ENCODE measurements at regions not wholly inside any gene's neighbourhood (a gene's known extent, or its start where the extent isn't known, plus 50 kb on each side); places are given as distances from the start of the nearest gene placed in this dataset.
"Not testable (repeated sequence)": the region's sequence is repeated elsewhere in the genome, so short reads cannot be mapped to it uniquely, and the experiment has no call there.

GRCh38 chr18:30622104-30622503 lies 420.4 kb downstream of the DSC3 start:
- no peak for FAIRE-seq

GRCh38 chr18:30618567-30618966 lies 424.0 kb downstream of the DSC3 start:
- no peak for FAIRE-seq

GRCh38 chr18:30616414-30616813 lies 426.1 kb downstream of the DSC3 start:
- no peak for FAIRE-seq

- no peak for FAIRE-seq
These were observed 429.1 kb downstream of the DSC3 start for GRCh38 chr18:30613467-30613801.

- no peak for FAIRE-seq
These were observed 441.0 kb downstream of the DSC3 start for GRCh38 chr18:30601541-30601940.

- FAIRE-seq, result no peak
These were observed 445.3 kb downstream of the DSC3 start for GRCh38 chr18:30597202-30597601.

- no peak for FAIRE-seq
These were observed 445.9 kb downstream of the DSC3 start for GRCh38 chr18:30596635-30597034.

- FAIRE-seq, result no peak
These were observed 446.6 kb downstream of the DSC3 start for GRCh38 chr18:30595942-30596341.

GRCh38 chr18:30594911-30595310 lies 447.6 kb downstream of the DSC3 start:
- FAIRE-seq, result not testable (repeated sequence)

GRCh38 chr18:30591462-30591861 lies 451.1 kb downstream of the DSC3 start:
- FAIRE-seq, result no peak

- FAIRE-seq, result no peak
These were observed 453.8 kb downstream of the DSC3 start for GRCh38 chr18:30588673-30589164.

- no peak for FAIRE-seq
These were observed 458.8 kb downstream of the DSC3 start for GRCh38 chr18:30583768-30584167.

GRCh38 chr18:30582078-30582477 lies 460.5 kb downstream of the DSC3 start:
- no peak for FAIRE-seq

- no peak for FAIRE-seq
These were observed 463.8 kb downstream of the DSC3 start for GRCh38 chr18:30578707-30579106.

- FAIRE-seq, result no peak
These were observed 470.3 kb downstream of the DSC3 start for GRCh38 chr18:30572214-30572613.

- no peak for FAIRE-seq
These were observed 474.2 kb downstream of the DSC3 start for GRCh38 chr18:30568333-30568732.

GRCh38 chr18:30566877-30567276 lies 475.7 kb downstream of the DSC3 start:
- FAIRE-seq, result no peak

- FAIRE-seq, result no peak
These were observed 480.3 kb downstream of the DSC3 start for GRCh38 chr18:30562231-30562630.

GRCh38 chr18:30556112-30556511 lies 486.4 kb downstream of the DSC3 start:
- FAIRE-seq, result no peak

- FAIRE-seq, result no peak
These were observed 497.1 kb downstream of the DSC3 start for GRCh38 chr18:30545393-30545792.

GRCh38 chr18:30544141-30544540 lies 498.4 kb downstream of the DSC3 start:
- FAIRE-seq, result no peak

- no peak for FAIRE-seq
These were observed 508.8 kb downstream of the DSC3 start for GRCh38 chr18:30533716-30534115.

- FAIRE-seq, result no peak
These were observed 514.6 kb downstream of the DSC3 start for GRCh38 chr18:30527917-30528316.

- no peak for FAIRE-seq
These were observed 515.3 kb downstream of the DSC3 start for GRCh38 chr18:30527226-30527625.

- no peak for FAIRE-seq
These were observed 520.1 kb downstream of the DSC3 start for GRCh38 chr18:30522288-30522929.
